ENCODE measurements at regions not wholly inside any gene's neighbourhood (a gene's known extent, or its start where the extent isn't known, plus 50 kb on each side); places are given as distances from the start of the nearest gene placed in this dataset.
"Not testable (repeated sequence)": the region's sequence is repeated elsewhere in the genome, so short reads cannot be mapped to it uniquely, and the experiment has no call there.

- Histone ChIP-seq H3K27ac (no peak overlapping the region), H3K4me3 (no peak overlapping the region)
- TF ChIP-seq, protein P1, sequence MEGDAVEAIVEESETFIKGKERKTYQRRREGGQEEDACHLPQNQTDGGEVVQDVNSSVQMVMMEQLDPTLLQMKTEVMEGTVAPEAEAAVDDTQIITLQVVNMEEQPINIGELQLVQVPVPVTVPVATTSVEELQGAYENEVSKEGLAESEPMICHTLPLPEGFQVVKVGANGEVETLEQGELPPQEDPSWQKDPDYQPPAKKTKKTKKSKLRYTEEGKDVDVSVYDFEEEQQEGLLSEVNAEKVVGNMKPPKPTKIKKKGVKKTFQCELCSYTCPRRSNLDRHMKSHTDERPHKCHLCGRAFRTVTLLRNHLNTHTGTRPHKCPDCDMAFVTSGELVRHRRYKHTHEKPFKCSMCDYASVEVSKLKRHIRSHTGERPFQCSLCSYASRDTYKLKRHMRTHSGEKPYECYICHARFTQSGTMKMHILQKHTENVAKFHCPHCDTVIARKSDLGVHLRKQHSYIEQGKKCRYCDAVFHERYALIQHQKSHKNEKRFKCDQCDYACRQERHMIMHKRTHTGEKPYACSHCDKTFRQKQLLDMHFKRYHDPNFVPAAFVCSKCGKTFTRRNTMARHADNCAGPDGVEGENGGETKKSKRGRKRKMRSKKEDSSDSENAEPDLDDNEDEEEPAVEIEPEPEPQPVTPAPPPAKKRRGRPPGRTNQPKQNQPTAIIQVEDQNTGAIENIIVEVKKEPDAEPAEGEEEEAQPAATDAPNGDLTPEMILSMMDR (IDR thresholded peaks at IDR 0.05) = no peak
- no peak for DNase-seq (ENCODE audit: low spot score)
Measured at GRCh38 chr3:22392859-22393258, 641.8 kb upstream of the ZNF385D start.

GRCh38 chr3:22399566-22399965 is 648.6 kb upstream of the ZNF385D start:
- TF ChIP-seq, protein P1 (IDR thresholded peaks at IDR 0.05) = no peak

DNA sequence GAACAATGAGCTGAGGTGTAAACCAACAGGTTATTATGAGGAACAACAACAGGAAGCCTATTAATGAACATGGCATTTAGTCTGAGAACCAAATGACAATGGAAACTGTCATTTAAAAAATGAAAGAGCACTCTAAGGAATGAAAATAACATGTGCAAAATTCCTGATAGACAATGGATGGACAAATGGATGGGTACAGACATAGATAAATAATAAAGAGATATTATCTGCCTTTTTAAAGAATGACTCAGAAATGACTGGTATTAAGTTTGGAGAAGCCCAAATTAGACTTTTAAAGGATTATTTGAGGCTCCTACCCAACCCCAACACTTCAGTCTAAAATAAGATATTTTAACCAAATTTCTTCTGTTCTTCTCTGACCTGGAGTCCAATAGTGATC is 650.5 kb upstream of the ZNF385D start:
- no peak for DNase-seq (ENCODE audit: low spot score)
- TF ChIP-seq, protein P1 (IDR thresholded peaks at IDR 0.05) = no peak
- Histone ChIP-seq H3K27ac (no peak overlapping the region), H3K4me3 (no peak overlapping the region)

More at GRCh38 chr3:22399566-22399965, 648.6 kb upstream of the ZNF385D start:
- H3K27ac ChIP-seq = no peak overlapping the region
- no peak for DNase-seq (ENCODE audit: low spot score)
- no peak overlapping the region for H3K4me3 ChIP-seq

DNA sequence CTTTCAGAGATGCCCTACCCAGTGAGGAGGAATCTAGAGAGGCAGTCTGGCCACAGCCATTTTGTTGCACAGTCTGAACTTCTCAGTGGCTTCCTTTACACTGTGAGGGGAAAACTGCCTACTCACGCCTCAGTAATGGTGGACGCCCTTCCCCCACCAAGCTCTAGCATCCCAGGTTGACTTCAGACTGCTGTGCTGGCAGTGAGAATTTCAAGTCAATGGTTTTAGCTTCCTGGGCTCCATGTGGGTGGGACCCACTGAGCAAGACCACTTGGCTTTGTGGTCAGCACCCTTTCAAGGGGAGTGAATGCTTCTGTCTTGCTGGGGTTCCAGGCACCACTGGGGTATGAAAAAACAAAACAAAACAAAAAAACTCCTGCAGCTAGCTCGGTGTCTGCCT is 663.2 kb upstream of the ZNF385D start:
- Histone ChIP-seq H3K27ac (no peak overlapping the region), H3K4me3 (no peak overlapping the region)
- TF ChIP-seq, protein P1 (IDR thresholded peaks at IDR 0.05) = no peak
- DNase-seq (ENCODE audit: low spot score) = no peak

DNA sequence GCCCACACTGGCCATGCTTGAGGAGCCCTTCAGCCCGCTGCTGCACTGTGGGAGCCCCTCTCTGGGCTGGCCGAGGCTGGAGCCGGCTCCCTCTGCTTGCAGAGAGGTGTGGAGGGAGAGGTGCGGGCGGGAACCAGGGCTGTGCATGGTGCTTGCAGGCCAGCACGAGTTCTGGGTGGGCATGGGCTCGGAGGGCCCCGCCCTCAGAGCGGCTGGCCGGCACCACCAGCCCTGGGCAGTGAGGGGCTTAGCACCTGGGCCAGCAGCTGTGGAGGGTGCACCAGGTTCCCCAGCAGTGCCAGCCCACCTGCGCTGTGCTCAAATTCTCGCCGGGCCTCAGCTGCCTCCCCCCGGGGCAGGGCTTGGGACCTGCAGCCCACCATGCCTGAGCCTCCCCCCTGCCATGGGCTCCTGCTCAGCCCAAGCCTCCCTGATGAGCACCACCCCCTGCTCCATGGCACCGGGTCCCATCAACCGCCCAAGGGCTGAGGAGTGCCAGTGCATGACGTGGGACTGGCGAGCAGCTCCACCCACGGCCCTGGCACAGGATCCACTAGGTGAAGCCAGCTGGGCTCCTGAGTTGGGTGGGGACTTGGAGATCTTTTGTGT is 665.9 kb upstream of the ZNF385D start:
- not testable (repeated sequence) for H3K27ac ChIP-seq; H3K4me3 ChIP-seq; DNase-seq (ENCODE audit: low spot score)

DNA sequence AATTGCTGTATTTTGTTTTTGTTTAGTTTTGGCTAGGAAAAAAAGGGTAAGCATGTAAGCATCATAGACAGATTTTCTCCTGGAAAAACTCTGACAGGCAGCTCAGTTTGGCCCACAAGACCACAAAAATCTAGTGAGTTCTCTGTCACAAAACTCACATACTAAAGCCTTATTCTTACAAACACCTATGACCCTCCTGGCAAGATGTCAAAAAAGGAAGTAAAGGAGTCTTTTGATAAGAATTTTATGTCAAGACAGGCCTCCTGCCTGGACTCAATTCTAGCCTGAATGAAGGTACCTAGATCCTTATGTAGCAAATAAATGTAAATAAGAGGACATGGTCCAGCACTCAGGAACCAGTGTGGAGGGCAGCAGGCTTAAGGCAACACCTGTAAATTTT is 668.3 kb upstream of the ZNF385D start:
- DNase-seq (ENCODE audit: low spot score) = no peak
- TF ChIP-seq, protein P1 (IDR thresholded peaks at IDR 0.05) = no peak
- no peak overlapping the region for H3K4me3 ChIP-seq
- no peak overlapping the region for H3K27ac ChIP-seq

DNA sequence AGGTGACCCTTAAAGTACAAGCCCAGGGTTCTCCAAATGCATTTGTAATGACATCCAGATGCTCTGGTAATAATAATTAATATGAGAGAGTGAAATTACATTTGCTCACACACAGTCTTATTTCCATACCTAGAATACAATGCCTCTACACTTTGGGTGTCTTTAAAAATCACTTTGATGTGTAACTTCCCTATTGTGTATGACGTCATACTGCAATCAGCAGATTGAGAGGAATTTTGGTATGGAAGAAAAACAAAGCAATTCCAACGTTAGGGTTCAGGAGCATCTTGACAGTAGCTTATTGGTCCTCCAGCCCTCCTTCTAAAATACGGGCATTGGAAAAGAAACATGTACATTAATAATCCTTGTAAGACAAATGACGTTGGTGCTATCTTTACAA is 670.6 kb upstream of the ZNF385D start:
- TF ChIP-seq, protein P1 (IDR thresholded peaks at IDR 0.05) = no peak
- no peak for DNase-seq (ENCODE audit: low spot score)
- Histone ChIP-seq H3K27ac (no peak overlapping the region), H3K4me3 (no peak overlapping the region)
